ENCODE measurements at regions not wholly inside any gene's neighbourhood (a gene's known extent, or its start where the extent isn't known, plus 50 kb on each side); places are given as distances from the start of the nearest gene placed in this dataset.

DNA sequence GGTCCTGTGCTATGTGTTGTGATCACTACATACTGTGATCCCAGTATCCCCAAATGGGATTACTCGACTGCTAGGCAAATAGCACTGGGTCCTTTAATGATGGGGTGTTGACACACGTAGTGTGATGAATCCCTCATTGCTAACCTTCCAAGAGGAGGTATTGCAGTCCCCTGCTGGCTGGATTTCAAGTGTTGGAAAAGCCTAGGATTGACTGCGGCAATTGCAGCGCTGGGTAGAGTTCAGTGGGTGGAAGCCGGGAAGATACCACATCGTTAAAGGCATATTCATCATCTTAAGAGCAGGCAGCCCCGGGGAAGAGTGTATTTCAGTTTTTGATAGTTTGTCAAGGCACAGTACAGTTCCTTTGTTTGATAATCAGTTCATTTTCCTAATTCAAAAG is 159.9 kb downstream of the TRIML1 start:
- no peak for DNase-seq
- peaks cover 0 to 11% (median 5%) of the 10 kb centered on the region in 4 donors for H3K4me1 ChIP-seq
- no peak overlapping the region for H3K27ac ChIP-seq
- TF ChIP-seq, protein P1, sequence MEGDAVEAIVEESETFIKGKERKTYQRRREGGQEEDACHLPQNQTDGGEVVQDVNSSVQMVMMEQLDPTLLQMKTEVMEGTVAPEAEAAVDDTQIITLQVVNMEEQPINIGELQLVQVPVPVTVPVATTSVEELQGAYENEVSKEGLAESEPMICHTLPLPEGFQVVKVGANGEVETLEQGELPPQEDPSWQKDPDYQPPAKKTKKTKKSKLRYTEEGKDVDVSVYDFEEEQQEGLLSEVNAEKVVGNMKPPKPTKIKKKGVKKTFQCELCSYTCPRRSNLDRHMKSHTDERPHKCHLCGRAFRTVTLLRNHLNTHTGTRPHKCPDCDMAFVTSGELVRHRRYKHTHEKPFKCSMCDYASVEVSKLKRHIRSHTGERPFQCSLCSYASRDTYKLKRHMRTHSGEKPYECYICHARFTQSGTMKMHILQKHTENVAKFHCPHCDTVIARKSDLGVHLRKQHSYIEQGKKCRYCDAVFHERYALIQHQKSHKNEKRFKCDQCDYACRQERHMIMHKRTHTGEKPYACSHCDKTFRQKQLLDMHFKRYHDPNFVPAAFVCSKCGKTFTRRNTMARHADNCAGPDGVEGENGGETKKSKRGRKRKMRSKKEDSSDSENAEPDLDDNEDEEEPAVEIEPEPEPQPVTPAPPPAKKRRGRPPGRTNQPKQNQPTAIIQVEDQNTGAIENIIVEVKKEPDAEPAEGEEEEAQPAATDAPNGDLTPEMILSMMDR (IDR thresholded peaks at IDR 0.05) = no peak
- intact Hi-C loops (cut with DNase I; ENCODE audit: low total_unique reads) = no loop called here
- H3K4me3 ChIP-seq = no peak overlapping the region
- no peaks in the 10 kb centered on the region for H3K9me3 ChIP-seq
- H3K27me3 ChIP-seq = no peaks in the 10 kb centered on the region
- no peaks in the 10 kb centered on the region for H3K36me3 ChIP-seq

DNA sequence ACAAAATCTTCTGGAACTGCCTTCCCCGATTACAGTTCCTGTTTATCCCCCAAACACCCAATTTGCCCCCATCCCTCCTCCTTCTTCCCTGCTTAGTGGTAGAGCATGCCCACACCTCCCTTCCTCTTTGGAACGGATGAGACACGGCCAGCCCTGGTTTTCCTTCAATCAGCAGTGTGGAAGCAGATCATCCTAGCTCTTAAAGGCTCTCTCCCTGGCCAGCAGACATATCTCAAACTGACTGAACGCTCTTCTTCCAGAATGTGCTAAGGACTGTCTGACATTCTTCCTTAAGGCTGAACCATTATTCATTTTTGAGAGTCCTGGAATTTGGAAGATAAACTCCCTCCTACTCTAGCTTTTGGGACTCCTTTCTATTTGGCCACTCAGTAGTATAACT is 161.1 kb downstream of the TRIML1 start:
- DNase-seq = no peak

DNA sequence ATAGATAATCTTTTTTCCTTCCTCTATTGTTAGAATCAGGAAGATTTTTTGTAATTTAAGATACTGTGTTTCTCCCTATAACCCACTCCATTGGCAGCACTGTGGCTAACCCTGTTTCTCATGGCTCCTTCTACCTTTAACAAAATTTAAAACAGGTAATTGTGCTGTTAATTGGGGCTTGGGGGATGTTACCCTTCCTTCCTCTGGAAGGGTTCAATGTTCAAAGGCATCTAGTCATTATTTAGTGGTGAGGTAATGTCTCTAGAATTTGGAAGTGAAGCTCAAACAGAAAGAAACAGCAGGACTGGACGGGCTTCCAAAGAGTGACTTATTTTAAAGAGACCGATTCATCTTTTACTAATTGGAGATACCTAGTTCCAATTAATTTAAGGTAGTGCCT is 166.4 kb downstream of the TRIML1 start:
- H3K27ac ChIP-seq = no peak overlapping the region
- DNase-seq = no peak
- no peaks in the 10 kb centered on the region for H3K27me3 ChIP-seq
- TF ChIP-seq, protein P1 (IDR thresholded peaks at IDR 0.05) = no peak
- H3K36me3 ChIP-seq = no peaks in the 10 kb centered on the region
- H3K9me3 ChIP-seq = no peaks in the 10 kb centered on the region
- intact Hi-C loops (cut with DNase I; ENCODE audit: low total_unique reads) = no loop called here
- H3K4me1 ChIP-seq = no peaks in the 10 kb centered on the region
- no peak overlapping the region for H3K4me3 ChIP-seq

More for the DNA sequence above, 161.1 kb downstream of the TRIML1 start:
- no peaks in the 10 kb centered on the region for H3K9me3 ChIP-seq
- H3K4me3 ChIP-seq = no peak overlapping the region
- no peaks in the 10 kb centered on the region for H3K36me3 ChIP-seq
- TF ChIP-seq, protein P1 (IDR thresholded peaks at IDR 0.05) = no peak
- intact Hi-C loops (cut with DNase I; ENCODE audit: low total_unique reads) = no loop called here
- H3K4me1 ChIP-seq = peaks cover 0 to 11% (median 5%) of the 10 kb centered on the region in 4 donors
- no peak overlapping the region for H3K27ac ChIP-seq
- no peaks in the 10 kb centered on the region for H3K27me3 ChIP-seq

DNA sequence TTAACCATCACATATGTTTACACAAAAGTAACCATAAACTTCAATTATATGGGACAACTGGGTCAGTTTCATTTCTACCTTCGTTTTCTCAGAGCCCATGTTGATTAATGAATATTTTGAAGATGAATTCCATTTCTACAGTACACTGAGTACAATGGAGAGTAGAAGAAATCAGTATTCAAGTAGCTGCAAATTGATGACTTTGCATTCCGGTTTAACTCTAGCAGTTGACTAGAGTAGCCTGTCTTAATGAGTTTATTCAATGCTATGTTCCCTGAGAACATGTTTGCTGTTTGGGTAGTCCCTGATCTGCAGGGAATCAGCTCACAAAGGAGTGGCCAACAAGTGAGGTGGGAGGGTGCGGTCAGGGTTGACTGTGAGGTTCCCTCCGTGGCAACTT is 168.3 kb downstream of the TRIML1 start:
- intact Hi-C loops (cut with DNase I; ENCODE audit: low total_unique reads) = no loop called here
- DNase-seq = no peak
- no peaks in the 10 kb centered on the region for H3K36me3 ChIP-seq
- H3K9me3 ChIP-seq = no peaks in the 10 kb centered on the region
- peaks cover 0 to 6% (median 0%) of the 10 kb centered on the region in 4 donors for H3K4me1 ChIP-seq
- H3K27me3 ChIP-seq = no peaks in the 10 kb centered on the region
- no peak overlapping the region for H3K27ac ChIP-seq
- H3K4me3 ChIP-seq = no peak overlapping the region
- TF ChIP-seq, protein P1 (IDR thresholded peaks at IDR 0.05) = no peak

DNA sequence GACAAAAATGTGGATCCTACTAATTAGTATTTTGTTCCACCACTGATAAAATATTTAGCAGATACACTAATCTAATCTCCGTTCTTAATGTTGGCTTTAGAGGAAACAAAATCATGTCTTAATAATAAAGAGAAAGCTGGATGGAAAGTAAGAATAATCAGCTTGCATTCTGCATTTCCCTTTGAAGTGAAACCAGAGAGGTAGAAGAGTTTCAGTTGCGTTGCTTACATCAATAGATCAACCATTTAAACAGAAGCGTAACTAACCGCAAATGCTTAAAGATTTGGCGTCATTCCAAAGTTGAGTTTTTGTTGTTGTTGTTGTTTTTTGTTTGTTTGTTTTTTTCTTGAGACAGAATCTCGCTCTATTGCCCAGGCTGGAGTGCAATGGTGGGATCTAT is 168.9 kb downstream of the TRIML1 start:
- H3K27me3 ChIP-seq = no peaks in the 10 kb centered on the region
- no peak for DNase-seq
- TF ChIP-seq, protein P1 (IDR thresholded peaks at IDR 0.05) = no peak
- no peak overlapping the region for H3K27ac ChIP-seq
- H3K4me3 ChIP-seq = no peak overlapping the region
- no peaks in the 10 kb centered on the region for H3K36me3 ChIP-seq
- H3K4me1 ChIP-seq = peaks cover 0 to 6% (median 0%) of the 10 kb centered on the region in 4 donors
- H3K9me3 ChIP-seq = no peaks in the 10 kb centered on the region
- intact Hi-C loops (cut with DNase I; ENCODE audit: low total_unique reads) = no loop called here

DNA sequence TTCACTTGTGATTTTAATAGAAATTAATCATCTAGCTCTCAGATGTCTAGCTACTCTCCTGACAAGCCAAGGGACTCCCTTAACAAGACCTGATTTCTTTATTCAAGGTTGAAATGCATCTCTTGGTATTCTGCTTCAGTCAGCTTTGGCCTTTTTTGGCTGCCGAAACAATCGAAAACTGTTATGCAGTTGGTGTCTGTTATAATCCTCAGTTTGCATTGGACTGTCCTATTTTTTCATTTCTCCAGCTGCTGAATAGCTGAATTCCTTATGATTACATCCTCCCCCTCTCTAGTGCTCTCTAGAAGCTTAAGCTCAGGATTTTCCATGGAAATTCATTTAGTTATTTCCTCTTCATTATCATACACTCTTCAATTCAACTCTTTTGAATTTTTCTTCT is 177.2 kb downstream of the TRIML1 start:
- intact Hi-C loops (cut with DNase I; ENCODE audit: low total_unique reads) = no loop called here
- TF ChIP-seq, protein P1 (IDR thresholded peaks at IDR 0.05) = no peak

More for the DNA sequence above, 177.2 kb downstream of the TRIML1 start:
- Histone ChIP-seq H3K9me3 (no peaks in the 10 kb centered on the region), H3K27ac (no peak overlapping the region), H3K36me3 (no peaks in the 10 kb centered on the region), H3K4me1 (peaks cover 0 to 2% (median 0%) of the 10 kb centered on the region in 4 donors), H3K27me3 (no peaks in the 10 kb centered on the region), H3K4me3 (no peak overlapping the region)
- no peak for DNase-seq
